ENCODE measurements at regions not wholly inside any gene's neighbourhood (a gene's known extent, or its start where the extent isn't known, plus 50 kb on each side); places are given as distances from the start of the nearest gene placed in this dataset.

GRCh38 chr1:147351140-147351835 is 108.8 kb downstream of the CHD1L start:
- TF ChIP-seq, protein P1, sequence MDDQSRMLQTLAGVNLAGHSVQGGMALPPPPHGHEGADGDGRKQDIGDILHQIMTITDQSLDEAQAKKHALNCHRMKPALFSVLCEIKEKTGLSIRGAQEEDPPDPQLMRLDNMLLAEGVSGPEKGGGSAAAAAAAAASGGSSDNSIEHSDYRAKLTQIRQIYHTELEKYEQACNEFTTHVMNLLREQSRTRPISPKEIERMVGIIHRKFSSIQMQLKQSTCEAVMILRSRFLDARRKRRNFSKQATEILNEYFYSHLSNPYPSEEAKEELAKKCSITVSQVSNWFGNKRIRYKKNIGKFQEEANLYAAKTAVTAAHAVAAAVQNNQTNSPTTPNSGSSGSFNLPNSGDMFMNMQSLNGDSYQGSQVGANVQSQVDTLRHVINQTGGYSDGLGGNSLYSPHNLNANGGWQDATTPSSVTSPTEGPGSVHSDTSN (IDR thresholded peaks at IDR 0.05) = no peak
- TF ChIP-seq, protein P2, sequence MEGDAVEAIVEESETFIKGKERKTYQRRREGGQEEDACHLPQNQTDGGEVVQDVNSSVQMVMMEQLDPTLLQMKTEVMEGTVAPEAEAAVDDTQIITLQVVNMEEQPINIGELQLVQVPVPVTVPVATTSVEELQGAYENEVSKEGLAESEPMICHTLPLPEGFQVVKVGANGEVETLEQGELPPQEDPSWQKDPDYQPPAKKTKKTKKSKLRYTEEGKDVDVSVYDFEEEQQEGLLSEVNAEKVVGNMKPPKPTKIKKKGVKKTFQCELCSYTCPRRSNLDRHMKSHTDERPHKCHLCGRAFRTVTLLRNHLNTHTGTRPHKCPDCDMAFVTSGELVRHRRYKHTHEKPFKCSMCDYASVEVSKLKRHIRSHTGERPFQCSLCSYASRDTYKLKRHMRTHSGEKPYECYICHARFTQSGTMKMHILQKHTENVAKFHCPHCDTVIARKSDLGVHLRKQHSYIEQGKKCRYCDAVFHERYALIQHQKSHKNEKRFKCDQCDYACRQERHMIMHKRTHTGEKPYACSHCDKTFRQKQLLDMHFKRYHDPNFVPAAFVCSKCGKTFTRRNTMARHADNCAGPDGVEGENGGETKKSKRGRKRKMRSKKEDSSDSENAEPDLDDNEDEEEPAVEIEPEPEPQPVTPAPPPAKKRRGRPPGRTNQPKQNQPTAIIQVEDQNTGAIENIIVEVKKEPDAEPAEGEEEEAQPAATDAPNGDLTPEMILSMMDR (IDR thresholded peaks at IDR 0.05) = no peak
- no peak for TF ChIP-seq ELK1 (IDR thresholded peaks at IDR 0.05; ENCODE audit: low read depth, low read length)
- TF ChIP-seq REST (IDR thresholded peaks at IDR 0.05) = no peak
- no peak for TF ChIP-seq BHLHE40 (IDR thresholded peaks at IDR 0.05; ENCODE audit: low read depth, low read length)
- no peak for TF ChIP-seq POLR2A (IDR thresholded peaks at IDR 0.05; ENCODE audit: low read length)
- TF ChIP-seq CEBPB (IDR thresholded peaks at IDR 0.05) = no peak
- no peak for TF ChIP-seq RARB (CRISPR knock-in tag; IDR thresholded peaks at IDR 0.05)
